Sigmoid colon (tissue), 4 donors: ENCODE measurements at regions not wholly inside any gene's neighbourhood (a gene's known extent, or its start where the extent isn't known, plus 50 kb on each side); places are given as distances from the start of the nearest gene placed in this dataset.
A peak's percentile ranks its signal among the peaks of the same experiment; 100 is the strongest.

Experiments
- CTCF ChIP-seq, 4 experiments: fragments of 450-650 bp in 3 of 4; fragments of 200-600 bp in 1 of 4; IDR thresholded peaks; one replicate each; pipeline ENCODE4 v1.5.1; 2016 to 2019; ENCODE audit warnings: antibody characterized with exemption in 4 of 4, mild to moderate bottlenecking in 3 of 4, moderate library complexity in 2 of 4
- EP300 ChIP-seq, 4 donors: sonication (generic); formaldehyde crosslinking; IDR thresholded peaks; one replicate each; pipeline ENCODE4 v1.6.1; 2017; ENCODE audit warnings: antibody characterized with exemption in 4 of 4
- POLR2AphosphoS5 ChIP-seq, 4 donors: sonication (generic); formaldehyde crosslinking; IDR thresholded peaks; one replicate each; pipeline ENCODE4 v1.6.1; 2017; ENCODE audit warnings: antibody characterized with exemption in 4 of 4

GRCh38 chr12:4107436-4107878 is 166.1 kb upstream of the CCND2 start:
- no peak for TF ChIP-seq EP300 (IDR thresholded peaks at IDR 0.05)
- TF ChIP-seq CTCF (IDR thresholded peaks at IDR 0.05) = peak in 3 of 4 experiments; percentile 36 to 61 (median 59)
- TF ChIP-seq POLR2AphosphoS5 (IDR thresholded peaks at IDR 0.05) = no peak
